Stimulated activated CD8-positive, alpha-beta memory T cell treated with anti-CD3 and anti-CD28 coated beads, Interleukin-7, amount 100 ng/mL, for 48 hours (primary cell): ENCODE measurements at regions not wholly inside any gene's neighbourhood (a gene's known extent, or its start where the extent isn't known, plus 50 kb on each side); places are given as distances from the start of the nearest gene placed in this dataset.
"Not testable (repeated sequence)": the region's sequence is repeated elsewhere in the genome, so short reads cannot be mapped to it uniquely, and the experiment has no call there.

Experiments used
- DNase-seq, 2 donors: peaks; one replicate each; pipeline ENCODE4 v3.0.0-alpha.2; 2020; ENCODE audit warnings: low read depth in 1 of 2; ENCODE audit errors: extremely low read depth in 1 of 2

DNA sequence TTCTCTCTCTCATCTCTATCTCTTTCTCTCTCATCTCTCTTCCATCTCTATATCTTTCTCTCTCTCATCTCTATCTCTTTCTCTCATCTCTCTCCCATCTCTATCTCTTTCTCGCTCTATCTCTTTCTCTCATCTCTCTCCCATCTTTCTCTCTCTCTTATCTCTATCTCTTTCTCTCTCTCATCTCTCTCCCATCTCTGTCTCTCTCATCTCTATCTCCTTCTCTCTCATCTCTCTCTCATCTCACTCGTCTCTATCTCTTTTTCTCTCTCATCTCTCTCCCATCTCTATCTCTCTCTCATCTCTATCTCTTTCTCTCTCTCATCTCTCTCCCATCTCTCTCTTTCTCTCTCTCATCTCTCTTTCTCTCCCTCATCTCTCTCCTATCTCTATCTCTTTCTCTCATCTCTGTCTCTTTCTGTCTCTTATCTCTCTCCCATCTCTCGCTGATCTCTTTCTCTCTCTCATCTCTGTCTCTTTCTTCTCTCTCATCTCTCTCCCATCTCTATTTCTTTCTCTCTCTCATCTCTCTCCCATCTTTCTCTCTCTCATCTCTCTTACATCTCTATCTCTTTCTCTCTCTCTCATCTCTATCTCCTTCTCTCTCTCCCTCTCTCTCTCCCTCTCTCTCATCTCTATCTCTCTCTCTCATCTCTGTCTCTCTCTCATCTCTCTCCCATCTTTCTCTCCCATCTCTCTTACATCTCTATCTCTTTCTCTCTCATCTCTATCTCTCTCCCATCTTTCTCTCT, 388.7 kb downstream of the NPHP4 start:
- DNase-seq: no peak

DNA sequence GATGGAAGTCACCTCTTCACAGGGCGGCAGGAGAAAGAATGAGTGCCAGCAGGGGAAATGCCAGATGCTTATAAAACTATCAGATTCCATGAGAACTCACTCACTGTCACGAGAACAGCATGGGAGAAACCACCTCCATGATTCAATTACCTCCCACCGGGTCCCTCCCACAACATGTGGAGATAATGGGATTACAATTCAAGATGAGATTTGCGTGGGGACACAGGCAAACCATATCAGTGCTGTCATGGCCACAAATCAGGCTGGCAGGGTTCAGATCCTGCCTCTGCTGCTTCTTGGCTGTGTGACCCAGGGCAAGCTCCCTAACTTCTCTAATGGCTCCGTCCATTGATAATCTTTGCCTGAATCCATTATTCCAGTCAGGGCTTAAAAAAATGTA, 389.5 kb downstream of the NPHP4 start:
- not testable (repeated sequence) for DNase-seq

DNA sequence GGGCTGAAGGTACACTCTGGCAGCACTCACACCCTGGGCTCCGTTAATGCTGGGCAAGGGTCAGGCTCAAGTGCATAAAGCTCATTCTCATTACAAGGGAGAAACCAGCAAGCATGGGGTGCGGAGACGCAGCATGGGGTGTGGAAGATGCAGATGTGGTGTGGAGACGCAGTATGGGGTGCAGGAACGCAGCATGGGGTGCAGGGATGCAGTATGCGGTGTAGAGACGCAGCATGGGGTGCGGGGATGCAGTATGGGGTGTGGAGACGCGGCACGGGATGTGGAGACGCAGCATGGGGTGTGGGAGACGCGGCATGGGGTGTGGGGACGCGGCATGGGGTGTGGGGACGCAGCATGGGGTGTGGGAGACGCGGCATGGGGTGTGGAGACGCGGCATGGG, 390.7 kb downstream of the NPHP4 start:
- DNase-seq: no peak

DNA sequence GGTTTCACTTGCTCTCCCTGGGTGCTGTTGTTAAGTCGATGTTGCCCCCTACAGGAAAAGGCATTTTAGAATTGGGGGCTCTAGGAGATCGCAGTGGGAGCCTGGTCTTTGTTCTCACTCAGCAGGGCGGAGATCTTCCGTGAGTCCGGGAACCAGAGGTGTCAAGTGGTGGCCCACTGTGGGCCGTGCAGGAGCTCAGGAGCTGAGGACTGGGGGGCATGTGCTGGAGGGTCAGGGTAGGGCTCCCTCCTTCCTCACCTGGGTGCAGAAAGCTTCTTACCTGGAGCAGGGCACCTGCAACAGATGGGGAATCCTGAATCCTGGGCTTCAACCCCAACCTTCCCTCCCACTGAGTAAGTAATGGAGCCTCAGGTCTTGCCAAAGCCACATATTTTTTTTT, 392.7 kb downstream of the NPHP4 start:
- DNase-seq: no peak

DNA sequence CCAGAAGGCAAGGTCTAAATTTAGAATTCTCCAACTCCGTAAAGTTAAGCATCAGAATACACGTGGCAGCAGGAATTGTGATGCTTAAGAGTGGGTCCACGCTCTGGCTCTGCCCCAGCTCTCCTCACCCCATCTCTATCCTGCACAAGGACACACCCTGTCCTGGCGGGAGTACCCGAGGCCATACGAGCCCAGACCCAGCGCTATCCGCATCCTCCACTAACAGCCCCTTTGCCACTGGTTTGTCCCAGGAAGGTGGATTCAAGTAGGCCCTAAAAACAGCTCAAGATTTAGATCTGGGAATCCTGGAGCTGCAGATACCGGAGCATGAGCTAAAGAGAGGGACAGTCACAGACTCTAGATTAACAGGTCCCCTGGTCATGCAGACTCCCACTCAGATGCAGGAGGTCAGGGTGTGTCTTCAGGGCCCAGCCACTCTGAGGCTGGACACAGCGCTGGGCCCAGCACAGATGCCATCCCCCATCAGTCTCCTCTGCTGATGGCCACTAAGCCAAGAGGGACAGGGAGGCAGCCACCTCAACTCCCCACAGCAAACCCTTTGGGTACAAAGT, 393.3 kb downstream of the NPHP4 start:
- DNase-seq: no peak

DNA sequence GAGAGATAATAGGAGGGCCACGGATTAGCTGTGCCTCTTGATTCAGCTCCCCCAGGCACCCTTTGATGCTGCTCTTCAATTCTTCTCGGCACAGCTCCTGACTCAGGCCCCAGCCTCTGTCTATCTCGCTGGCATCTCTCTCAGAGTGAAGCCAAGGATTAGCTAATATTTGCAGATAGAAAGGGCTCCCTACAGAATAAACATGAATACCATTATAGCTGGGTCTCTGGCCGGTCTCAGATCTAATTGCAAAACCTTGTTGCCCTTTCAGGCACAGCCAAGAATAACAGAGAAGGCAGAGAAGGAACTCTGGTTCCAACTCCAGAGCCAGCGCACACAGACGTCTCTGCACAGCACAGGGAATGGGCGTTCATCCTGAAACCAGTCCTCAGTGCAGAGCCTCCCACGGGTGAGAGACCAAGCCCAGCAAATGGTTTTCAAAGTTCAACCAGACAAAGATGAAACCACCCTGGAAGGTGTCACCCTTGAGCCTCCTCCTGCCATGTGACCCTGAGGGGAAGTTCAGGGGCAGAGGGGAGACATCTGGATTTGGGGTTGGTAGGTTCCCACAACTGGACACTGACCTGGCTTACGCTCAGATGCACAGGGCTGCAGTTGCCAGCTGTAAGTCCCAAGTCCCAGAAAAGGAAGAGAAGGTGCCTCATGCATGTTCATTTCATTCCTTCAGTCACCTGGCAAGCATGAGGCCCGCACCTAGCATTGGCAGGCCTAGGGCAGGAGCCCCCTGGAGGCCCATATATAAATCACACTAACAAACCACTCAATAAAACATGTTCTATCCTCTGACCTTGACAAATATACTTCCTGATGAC, 394.0 kb downstream of the NPHP4 start:
- DNase-seq: no peak

DNA sequence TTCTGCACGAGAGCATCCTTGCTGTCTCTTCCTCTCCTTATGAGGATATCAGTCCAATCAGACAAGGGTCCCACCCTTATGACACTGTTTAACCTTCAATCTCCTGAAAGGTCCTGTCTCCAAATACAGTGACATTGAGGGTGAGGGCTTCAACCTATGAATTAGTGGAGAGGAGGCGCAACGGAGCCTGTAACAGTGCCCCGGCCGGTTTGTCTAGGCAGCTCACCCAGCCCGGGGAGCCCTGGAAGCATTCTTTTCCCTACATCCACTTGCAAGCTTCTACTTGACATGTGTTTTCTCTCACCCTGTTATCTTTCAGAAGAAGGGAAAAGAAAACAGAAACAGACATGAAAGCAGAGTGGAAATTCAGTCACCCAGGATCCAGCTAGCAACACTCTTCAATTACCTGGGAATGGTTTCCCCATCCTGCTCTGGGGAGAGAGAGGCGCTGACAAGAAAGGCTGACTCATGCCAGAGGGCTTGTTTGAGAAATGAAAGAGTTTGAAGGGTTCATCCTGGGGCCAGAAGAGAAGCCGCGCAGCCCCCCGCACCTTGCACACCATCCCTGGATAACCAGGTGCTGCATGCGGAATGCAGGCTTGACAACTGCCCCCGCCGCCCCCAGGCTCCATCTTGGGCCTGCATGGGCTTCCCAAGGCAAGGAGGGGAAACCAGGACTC, 394.9 kb downstream of the NPHP4 start:
- DNase-seq: no peak

DNA sequence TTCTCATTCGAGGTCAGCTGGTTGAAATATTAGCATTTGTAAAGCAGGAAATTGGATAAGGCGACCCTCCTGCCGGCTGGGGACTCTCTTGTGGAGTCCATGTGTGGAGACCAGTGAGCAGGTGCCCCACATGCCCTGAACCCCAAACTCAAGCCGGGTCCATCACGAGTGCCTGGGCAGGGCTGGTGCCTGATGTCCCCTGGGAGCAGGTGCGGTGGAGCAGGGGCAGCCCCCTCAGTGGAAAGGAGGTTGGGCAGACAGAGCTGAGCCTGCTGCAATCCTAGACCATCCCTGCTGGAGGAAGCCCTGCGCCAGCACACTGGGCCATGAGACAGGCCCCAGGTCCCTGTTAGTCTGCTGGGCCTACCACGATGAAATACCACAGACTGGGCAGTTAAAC, 395.6 kb downstream of the NPHP4 start:
- DNase-seq: no peak

DNA sequence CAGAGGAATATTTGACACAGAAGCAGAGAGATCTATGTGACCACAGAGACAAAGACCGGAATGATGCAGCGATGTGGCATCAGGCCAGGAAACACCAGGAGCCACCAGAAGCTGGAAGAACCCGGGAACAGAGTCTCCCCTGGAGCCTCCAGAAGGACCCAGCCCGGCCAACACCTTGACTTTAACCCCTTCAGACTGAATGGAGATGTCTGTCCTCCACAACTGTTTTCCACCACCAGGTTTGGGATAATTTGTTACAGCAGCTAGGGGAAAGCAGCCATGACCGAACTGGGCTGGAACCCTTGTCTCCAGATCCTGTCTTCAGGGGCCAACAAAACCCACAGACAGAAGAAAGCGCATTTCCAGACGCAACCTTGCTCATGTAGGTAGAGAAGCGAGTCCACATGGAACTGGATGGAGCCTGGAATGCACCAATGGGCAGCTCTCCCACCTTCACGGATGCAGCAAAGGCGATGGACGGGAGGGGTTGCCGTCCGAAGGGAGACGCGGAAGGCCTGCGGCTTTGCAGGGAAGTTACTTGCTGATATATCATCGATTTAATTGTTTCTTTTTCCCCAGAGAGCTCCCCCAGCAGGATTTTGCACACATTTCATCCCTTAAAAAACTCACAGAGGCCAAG, 396.6 kb downstream of the NPHP4 start:
- DNase-seq: no peak

DNA sequence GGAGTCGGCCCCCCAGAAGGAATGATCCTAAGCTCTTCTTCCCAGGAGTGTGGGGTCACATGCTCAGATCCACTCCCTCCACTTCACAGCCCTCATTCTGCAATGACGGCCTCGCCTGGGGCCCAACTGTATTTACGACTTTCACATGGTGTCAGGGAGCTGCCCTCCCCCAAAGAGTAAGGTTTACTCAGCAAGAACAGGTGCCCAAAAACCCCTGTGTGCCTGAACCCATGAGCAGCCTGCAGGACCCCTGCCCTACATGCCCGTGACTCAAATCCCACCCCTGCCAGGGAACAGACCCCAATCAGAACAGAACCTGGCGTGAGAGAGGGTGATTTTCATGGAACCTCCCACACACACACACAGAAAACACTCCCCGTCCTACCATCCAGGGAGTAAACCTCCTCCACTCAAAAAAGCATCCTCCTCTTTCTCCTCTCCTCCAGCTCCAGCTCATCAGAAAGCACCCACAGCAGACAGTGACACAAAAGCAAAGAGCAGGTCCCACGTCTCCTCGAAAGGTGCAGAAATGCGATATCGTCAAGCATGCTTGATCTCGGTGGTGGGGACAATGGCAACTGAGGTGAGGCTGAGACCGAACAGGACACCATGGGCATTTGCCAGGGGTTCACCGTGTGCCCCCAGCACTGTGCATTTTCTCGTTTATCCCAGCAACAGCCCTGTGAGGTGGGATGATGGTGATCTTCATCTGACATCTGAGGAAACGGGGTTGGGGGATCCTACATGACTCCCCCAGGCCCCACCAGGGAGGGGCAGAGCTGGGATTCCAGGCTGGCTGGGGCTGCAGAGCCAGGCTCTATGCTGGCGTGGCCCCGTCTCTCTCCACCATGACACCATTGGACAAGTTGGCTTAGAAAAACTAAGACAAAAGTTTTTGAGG, 397.9 kb downstream of the NPHP4 start:
- no peak for DNase-seq

DNA sequence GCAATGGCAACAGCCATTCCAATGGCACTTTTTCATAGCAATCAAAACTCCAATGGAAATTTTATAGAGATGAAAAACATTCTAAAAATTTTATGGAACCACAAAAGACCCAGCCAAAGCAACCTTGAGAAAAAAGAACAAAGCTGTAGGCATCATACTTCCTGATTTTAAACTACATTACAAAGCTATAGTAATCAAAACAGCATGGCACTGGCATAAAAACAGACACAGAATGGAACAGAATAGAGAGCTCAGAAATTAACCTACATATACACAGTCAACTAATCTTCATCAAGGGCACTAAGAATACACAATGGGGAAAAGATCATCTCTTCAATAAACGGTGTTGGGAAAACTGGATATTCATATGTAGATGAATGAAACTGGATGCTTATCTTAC, 401.5 kb downstream of the NPHP4 start:
- DNase-seq: no peak

DNA sequence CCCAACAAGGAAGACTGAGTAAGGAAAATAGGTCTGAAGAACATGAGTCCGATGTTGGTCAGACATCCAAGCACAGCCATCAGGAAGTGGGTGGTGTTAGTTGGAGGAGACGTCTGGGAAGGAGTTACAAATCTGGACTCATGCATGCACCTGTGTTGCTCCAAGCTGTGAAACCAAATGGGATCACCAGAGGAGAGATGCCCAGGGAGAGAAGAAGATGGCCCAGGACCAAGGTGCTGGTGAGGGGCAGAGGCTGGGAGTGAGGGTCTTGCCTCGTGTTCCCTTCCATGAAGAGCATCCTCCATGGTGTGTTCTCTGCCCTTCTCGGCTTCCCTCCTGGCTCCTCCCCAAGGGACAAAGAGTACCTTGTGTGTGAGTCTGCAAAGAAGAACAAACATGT, 405.6 kb downstream of the NPHP4 start:
- no peak for DNase-seq

DNA sequence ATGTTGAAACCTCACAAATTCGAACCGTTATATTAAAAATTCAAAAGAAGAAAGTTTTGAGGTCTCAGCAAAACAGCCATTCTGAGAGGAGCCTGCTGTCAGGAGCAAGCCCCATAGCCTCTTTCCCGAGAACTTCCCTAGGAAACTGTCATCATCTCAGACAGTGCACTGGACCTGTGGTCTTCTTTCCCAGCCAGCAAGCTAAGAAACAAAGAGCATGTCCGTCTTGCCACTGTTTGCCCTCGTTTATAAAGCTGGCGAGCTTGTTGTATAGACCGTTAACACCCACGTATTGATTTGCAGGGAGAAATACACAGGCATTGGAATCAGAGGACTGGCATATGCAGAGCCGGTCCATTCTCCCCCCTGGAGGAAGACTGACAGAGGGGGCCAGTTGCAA, 407.0 kb downstream of the NPHP4 start:
- no peak for DNase-seq

DNA sequence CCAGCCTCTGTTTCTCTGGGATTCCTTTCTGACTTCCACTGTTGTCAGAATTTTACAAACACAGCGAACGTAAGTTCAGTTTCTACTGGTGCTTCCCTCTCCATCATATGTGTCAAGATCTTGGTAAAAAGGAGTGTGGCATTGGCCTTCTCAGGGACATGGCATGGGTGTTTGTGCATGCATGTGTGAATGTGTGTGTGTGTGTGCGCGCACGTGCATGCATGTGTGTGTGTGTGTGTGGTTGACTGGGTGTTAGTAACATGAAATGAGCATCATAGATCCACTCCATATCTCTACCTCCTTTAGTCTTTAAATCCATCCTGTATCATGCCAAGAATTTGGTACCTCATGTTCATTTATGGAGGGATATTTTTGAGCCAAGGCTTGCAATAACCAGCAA, 411.3 kb downstream of the NPHP4 start:
- no peak for DNase-seq

DNA sequence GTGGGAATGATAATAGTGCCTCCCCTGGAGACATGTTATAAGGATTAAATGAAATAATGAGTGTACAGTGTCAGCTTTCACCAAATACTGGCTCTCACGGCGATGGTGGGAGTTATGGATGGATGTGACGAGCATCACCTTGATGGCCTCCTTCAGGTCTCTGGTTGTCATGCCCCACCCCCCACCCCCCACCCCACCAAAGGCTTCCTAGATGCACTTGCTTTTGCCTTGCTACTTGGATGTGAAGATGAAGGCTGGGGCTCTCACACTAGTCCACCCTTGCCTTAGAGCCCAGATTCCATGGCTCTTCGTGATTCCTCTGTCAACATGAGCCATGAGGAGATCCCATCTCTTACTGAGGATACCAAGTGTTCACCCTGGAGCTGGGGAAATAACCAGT, 412.3 kb downstream of the NPHP4 start:
- no peak for DNase-seq

DNA sequence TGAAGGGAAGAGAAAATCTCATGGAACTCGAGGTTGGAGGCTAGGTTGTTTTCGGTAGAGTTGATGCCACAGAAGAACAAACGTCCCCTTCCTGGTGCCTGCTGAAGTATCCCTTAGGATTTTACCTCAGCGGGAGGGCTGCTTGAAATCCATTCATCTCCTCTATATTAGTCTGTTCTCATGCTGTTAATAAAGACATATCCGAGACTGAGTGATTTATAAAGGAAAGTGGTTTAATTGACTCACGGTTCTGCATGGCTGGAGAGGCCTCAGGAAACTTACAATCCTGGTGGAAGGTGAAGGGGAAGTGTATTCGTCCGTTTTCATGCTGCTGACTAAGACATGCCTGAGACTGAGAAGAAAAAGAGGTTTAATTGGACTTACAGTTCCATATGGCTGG, 413.5 kb downstream of the NPHP4 start:
- no peak for DNase-seq

DNA sequence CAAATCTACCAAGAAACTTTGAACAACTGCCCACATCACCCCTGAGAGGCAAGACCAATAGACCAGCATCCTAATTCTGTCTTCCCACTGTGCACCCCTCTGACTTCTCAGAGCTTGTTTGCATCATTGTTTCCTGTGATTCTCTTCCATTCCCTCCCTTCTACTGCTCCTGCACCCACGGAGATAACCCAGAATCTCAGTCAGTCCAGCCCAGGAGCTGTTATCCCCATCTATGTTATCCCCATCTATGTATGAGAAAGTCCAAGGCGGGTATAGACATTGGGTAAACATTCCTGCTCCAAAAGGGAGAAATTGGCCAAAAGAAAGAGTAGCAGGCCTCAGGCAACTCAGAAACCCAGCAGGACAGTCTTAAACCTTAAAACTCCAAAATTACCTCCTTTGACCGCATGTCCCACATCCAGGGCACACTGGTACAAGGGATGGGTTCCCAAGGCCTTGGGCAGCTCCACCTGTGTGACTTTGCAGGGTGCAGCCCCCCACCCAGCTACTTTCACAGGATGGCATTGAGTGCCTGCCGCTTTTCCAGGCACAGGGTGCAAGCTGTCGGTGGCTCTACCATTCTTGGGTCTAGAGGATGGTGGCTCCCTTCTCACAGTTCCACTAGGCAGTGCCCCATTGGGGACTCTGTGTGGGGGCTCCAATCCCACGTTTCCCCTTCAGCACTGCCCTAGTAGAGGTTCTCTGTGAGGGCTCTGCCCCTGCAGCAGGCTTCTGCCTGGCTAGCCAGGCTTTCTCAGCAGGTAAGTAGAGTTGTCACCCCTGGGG, 414.8 kb downstream of the NPHP4 start:
- no peak for DNase-seq

DNA sequence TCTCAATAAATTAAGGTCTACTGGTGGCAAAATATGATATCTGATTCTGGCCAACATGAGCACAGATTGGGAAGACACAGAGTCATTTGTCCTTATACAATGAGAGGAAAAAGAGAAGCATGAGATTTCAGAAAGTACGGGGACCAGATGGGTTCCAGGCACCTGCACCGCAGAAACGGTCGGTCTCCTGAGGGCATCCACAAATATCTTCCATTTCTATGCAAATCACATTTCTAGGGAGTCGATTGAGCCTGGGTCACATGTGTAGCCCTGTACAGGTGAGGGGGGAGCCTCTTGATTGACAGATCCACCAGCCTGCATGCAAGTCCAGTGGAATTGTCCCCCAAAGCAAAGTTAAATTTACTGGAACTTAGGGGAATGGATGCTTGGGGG, 415.6 kb downstream of the NPHP4 start:
- no peak for DNase-seq

DNA sequence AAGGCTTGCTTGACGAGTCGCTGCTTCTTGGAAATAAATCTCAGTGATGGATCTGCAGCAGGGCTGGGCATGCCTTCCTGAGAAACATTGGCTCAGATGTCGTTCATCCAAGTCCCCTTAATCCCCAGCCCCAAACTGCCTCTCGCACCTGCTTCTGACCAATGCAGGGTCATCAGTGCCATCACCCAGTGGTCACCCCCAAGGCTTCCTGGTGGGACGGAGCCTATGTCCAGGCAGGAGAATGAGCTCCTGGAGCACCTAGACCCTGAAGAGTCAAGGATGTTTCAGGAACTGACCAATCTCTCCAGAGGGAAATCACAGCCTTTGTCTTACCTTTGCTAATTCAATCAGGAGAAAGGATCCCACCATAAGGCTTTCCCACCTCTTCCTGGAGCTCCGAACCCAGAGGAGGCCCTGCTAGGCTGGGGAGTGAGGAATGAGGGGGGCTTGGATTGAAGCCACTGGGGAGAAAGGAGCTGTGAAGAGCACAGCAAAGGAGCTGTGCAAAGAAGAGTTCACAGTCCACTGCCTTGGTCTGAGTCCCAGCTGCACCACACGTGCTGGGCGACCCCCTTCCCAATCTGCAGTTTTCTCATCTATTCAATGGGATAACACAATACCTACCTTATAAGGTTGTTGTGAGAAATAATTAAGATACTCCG, 416.1 kb downstream of the NPHP4 start:
- no peak for DNase-seq
